A673 (cell line): ENCODE measurements at regions not wholly inside any gene's neighbourhood (a gene's known extent, or its start where the extent isn't known, plus 50 kb on each side); places are given as distances from the start of the nearest gene placed in this dataset.

Experiments used
- BruUV-seq: library from RNA; stranded (reverse); fragments of 400-500 nt; replicated peaks from 2 replicates; lab custom pipeline; 2021; lab: Mats Ljungman, UMichigan
- CTCF ChIA-PET: fragments of 300-600 bp; sonication (Branson Sonifier 250); formaldehyde crosslinking; loops from one replicate; lab custom pipeline; 2022; ENCODE audit warnings: antibody characterized with exemption; lab: Charles Lee
- POLR2A ChIA-PET: fragments of 300-600 bp; sonication (Branson Sonifier 250); formaldehyde crosslinking; loops from one replicate; lab custom pipeline; 2022; ENCODE audit warnings: antibody characterized with exemption; ENCODE audit not compliant: low non-redundant PET; lab: Charles Lee
- DNase-seq: peaks from one replicate; pipeline ENCODE4 v3.0.0-alpha.2; 2015; ENCODE audit warnings: low spot score
- H3K27ac ChIP-seq: fragments of 200-600 bp; sonication (generic); 2 replicates; pipeline ENCODE4 v1.5.1; 2016; ENCODE audit warnings: mixed run types, low read depth, mild to moderate bottlenecking, mixed read lengths, antibody characterized with exemption, low read length; ENCODE audit not compliant: poor library complexity, severe bottlenecking
- H3K27me3 ChIP-seq: fragments of 200-600 bp; sonication (generic); replicated peaks from 2 replicates; pipeline ENCODE4 v1.6.1; 2017; ENCODE audit warnings: mixed run types, low read depth, mild to moderate bottlenecking, mixed read lengths, antibody characterized with exemption, low read length; ENCODE audit not compliant: insufficient read depth, poor library complexity
- H3K36me3 ChIP-seq: fragments of 200-600 bp; sonication (generic); 2 replicates; pipeline ENCODE4 v1.6.1; 2016; ENCODE audit warnings: mixed run types, mild to moderate bottlenecking, mixed read lengths, antibody characterized with exemption, low read length; ENCODE audit not compliant: insufficient read depth, poor library complexity, severe bottlenecking
- H3K4me1 ChIP-seq: fragments of 200-600 bp; sonication (generic); 2 replicates; pipeline ENCODE4 v1.6.1; 2017; ENCODE audit warnings: mixed run types, mild to moderate bottlenecking, mixed read lengths, antibody characterized with exemption, low read length; ENCODE audit not compliant: insufficient read depth, poor library complexity, severe bottlenecking
- H3K4me3 ChIP-seq: fragments of 200-600 bp; sonication (generic); 2 replicates; pipeline ENCODE4 v1.5.1; 2016; ENCODE audit warnings: low read depth, mixed run types, mild to moderate bottlenecking, mixed read lengths, low read length; ENCODE audit not compliant: poor library complexity, severe bottlenecking
- H3K9me3 ChIP-seq: fragments of 200-600 bp; sonication (generic); 2 replicates; pipeline ENCODE4 v1.6.1; 2016; ENCODE audit warnings: mixed run types, low read depth, mild to moderate bottlenecking, mixed read lengths, antibody characterized with exemption, low read length; ENCODE audit not compliant: poor library complexity, severe bottlenecking
- CTCF ChIP-seq: fragments of 300-800, 200-600 bp; sonication (generic); conservative IDR thresholded peaks from 2 replicates; pipeline ENCODE4 v1.5.1; 2017; ENCODE audit warnings: low read depth, mild to moderate bottlenecking, antibody characterized with exemption, low read length, moderate library complexity, mixed read lengths
- EZH2 ChIP-seq: fragments of 200-600 bp; sonication (generic); IDR thresholded peaks from 2 replicates; pipeline ENCODE4 v1.6.1; 2017; ENCODE audit warnings: borderline replicate concordance, low read depth, mild to moderate bottlenecking, mixed read lengths, antibody characterized with exemption, low read length; ENCODE audit not compliant: poor library complexity, severe bottlenecking
- intact Hi-C: fragments of 100-400 bp; cut with micrococcal nuclease; formaldehyde crosslinking; loops from one replicate; pipeline ENCODE4 v1.10.0; 2022; ENCODE audit not compliant: unreplicated experiment

- Histone ChIP-seq H3K9me3 (no peaks in the 10 kb centered on the region), H3K4me1 (no peaks in the 10 kb centered on the region), H3K27ac (no peak overlapping the region), H3K4me3 (no peak overlapping the region), H3K36me3 (no peaks in the 10 kb centered on the region), H3K27me3 (no peaks in the 10 kb centered on the region)
- TF ChIP-seq CTCF (no peak), EZH2 (no peak)
- CTCF ChIA-PET: no interaction called here
- POLR2A ChIA-PET: no interaction called here
- DNase-seq: no peak
- intact Hi-C loops: no loop called here
- BruUV-seq: no TSS peak
Observed at GRCh38 chr1:192418552-192419285, 101.9 kb downstream of the RGS21 start.

GRCh38 chr1:192430644-192431043, 113.9 kb downstream of the RGS21 start:
- CTCF ChIA-PET: no interaction called here
- no peak for DNase-seq
- H3K27me3 ChIP-seq: no peaks in the 10 kb centered on the region
- H3K4me3 ChIP-seq: no peak overlapping the region
- no peaks in the 10 kb centered on the region for H3K36me3 ChIP-seq
- intact Hi-C loops: no loop called here
- no TSS peak for BruUV-seq
- peaks cover 26% of the 10 kb centered on the region for H3K9me3 ChIP-seq
- no peak for TF ChIP-seq EZH2
- no peak for TF ChIP-seq CTCF
- POLR2A ChIA-PET: no interaction called here
- H3K27ac ChIP-seq: no peak overlapping the region
- H3K4me1 ChIP-seq: no peaks in the 10 kb centered on the region

- POLR2A ChIA-PET: no interaction called here
- intact Hi-C loops: no loop called here
- Histone ChIP-seq H3K36me3 (no peaks in the 10 kb centered on the region), H3K27me3 (no peaks in the 10 kb centered on the region), H3K4me3 (no peak overlapping the region), H3K9me3 (peaks cover 19% of the 10 kb centered on the region), H3K27ac (no peak overlapping the region), H3K4me1 (peaks cover 4% of the 10 kb centered on the region)
- BruUV-seq: no TSS peak
- no peak for DNase-seq
- CTCF ChIA-PET: interaction anchor here (0.7 kb wide), 1 partner anchor 13 kb away, joined by 14 read pairs; no protein-coding TSS in a partner anchor
- TF ChIP-seq CTCF: no peak
- TF ChIP-seq EZH2: no peak
Observed at GRCh38 chr1:192435704-192436103, 118.9 kb downstream of the RGS21 start.
